IMR-90 (cell line): ENCODE measurements at regions not wholly inside any gene's neighbourhood (a gene's known extent, or its start where the extent isn't known, plus 50 kb on each side); places are given as distances from the start of the nearest gene placed in this dataset.

Source experiments
- POLR2A ChIP-seq: IDR thresholded peaks from 2 replicates; pipeline ENCODE4 v1.6.1; 2012; ENCODE audit warnings: mild to moderate bottlenecking, low read depth, low read length
- RFX5 ChIP-seq: IDR thresholded peaks from 2 replicates; pipeline ENCODE4 v1.8.0; 2012; ENCODE audit warnings: low read depth, mild to moderate bottlenecking, low read length, moderate library complexity
- TF ChIP-seq, protein P1 (sequence below): conservative IDR thresholded peaks from 2 replicates; pipeline ENCODE4 v1.5.1; 2012; ENCODE audit warnings: mild to moderate bottlenecking, low read depth, low read length, improper control_type of control experiment

DNA sequence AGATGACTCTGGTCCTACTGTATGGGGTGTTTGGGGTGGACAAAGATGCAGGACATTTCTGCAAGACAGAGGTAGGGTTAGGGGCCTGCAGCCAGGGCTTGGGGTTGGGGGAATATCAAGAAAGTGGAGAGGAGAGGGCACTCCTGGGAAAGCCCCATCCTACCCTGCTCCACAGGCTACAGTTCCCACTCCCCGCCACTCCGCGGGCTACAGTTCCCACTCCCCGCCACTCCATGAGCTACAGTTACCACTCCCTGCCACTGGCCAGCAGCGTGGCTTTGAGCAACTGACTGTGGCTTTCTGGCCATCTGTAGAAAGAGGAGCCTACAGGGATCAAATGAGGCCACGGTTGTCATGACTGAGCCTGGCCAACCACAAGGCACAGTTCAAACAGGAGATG is 93.8 kb upstream of the GRIK3 start:
- TF ChIP-seq, protein P1, sequence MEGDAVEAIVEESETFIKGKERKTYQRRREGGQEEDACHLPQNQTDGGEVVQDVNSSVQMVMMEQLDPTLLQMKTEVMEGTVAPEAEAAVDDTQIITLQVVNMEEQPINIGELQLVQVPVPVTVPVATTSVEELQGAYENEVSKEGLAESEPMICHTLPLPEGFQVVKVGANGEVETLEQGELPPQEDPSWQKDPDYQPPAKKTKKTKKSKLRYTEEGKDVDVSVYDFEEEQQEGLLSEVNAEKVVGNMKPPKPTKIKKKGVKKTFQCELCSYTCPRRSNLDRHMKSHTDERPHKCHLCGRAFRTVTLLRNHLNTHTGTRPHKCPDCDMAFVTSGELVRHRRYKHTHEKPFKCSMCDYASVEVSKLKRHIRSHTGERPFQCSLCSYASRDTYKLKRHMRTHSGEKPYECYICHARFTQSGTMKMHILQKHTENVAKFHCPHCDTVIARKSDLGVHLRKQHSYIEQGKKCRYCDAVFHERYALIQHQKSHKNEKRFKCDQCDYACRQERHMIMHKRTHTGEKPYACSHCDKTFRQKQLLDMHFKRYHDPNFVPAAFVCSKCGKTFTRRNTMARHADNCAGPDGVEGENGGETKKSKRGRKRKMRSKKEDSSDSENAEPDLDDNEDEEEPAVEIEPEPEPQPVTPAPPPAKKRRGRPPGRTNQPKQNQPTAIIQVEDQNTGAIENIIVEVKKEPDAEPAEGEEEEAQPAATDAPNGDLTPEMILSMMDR: no peak
- no peak for TF ChIP-seq POLR2A
- no peak for TF ChIP-seq RFX5
